IPS-18c (cell line): ENCODE measurements at regions not wholly inside any gene's neighbourhood (a gene's known extent, or its start where the extent isn't known, plus 50 kb on each side); places are given as distances from the start of the nearest gene placed in this dataset.
"Not testable (repeated sequence)": the region's sequence is repeated elsewhere in the genome, so short reads cannot be mapped to it uniquely, and the experiment has no call there.

ENCODE experiments used
- H3K4me3 ChIP-seq: 2 replicates; pipeline ENCODE4 v1.7.0; 2013; ENCODE audit warnings: low read depth, mild to moderate bottlenecking, low read length, moderate library complexity; ENCODE audit not compliant: insufficient read depth
- H3K9me3 ChIP-seq: one replicate; pipeline ENCODE4 v1.6.1; 2013; ENCODE audit warnings: mild to moderate bottlenecking, low read length, moderate library complexity; ENCODE audit not compliant: control insufficient read depth, insufficient read depth

GRCh38 chr3:21942328-21942727 is 191.3 kb upstream of the ZNF385D start:
- Histone ChIP-seq H3K4me3 (no peak overlapping the region), H3K9me3 (no peaks in the 10 kb centered on the region)

DNA sequence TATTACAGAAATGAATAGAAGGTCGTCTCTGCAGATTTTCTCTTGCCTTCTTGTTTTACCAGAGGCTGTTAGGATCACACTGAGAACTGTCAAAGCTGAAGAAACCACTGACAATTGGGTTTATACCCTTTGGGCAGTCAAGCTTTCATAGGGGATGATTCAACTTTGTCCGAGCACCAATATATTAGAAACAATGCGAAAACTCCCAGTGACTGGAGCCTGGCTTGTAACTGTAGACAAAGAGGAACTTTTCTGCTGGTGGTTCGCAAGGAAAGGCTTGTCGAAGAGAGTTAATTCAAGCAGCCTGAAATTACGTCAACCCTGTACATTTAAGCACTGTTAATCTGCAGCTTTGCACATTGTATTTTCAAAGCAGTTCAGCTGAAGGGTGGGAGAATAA is 193.2 kb upstream of the ZNF385D start:
- H3K4me3 ChIP-seq: no peak overlapping the region

DNA sequence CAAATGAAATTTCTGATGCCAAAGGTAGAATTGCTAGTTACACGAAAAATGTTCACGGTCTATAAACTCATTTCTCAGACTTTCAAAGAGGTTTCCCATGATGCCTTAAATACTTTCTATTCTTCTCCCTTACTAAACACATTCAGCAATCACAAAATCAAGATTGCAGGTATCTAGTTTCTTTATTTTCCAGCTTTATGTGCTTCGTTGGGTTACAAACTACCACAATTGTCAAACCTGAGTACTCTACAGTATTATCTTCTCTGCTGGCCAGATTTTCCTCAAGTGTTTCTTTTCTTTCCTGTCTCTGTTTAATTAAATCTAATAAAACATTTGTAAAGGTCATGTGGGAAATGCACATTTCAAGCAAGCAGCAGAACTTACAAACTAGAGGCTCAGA is 201.8 kb upstream of the ZNF385D start:
- no peak overlapping the region for H3K4me3 ChIP-seq
- no peaks in the 10 kb centered on the region for H3K9me3 ChIP-seq

More for the DNA sequence above, 193.2 kb upstream of the ZNF385D start:
- no peaks in the 10 kb centered on the region for H3K9me3 ChIP-seq

- Histone ChIP-seq H3K4me3 (no peak overlapping the region), H3K9me3 (no peaks in the 10 kb centered on the region)
These were observed 203.7 kb upstream of the ZNF385D start for GRCh38 chr3:21954709-21955108.

- no peaks in the 10 kb centered on the region for H3K9me3 ChIP-seq
These were observed 204.4 kb upstream of the ZNF385D start for GRCh38 chr3:21955406-21955805.

GRCh38 chr3:21960033-21960432 is 209.0 kb upstream of the ZNF385D start:
- no peak overlapping the region for H3K4me3 ChIP-seq
- no peaks in the 10 kb centered on the region for H3K9me3 ChIP-seq

More at GRCh38 chr3:21955406-21955805, 204.4 kb upstream of the ZNF385D start:
- no peak overlapping the region for H3K4me3 ChIP-seq

- no peak overlapping the region for H3K4me3 ChIP-seq
- H3K9me3 ChIP-seq: no peaks in the 10 kb centered on the region
These were observed 211.4 kb upstream of the ZNF385D start for GRCh38 chr3:21962456-21962855.

DNA sequence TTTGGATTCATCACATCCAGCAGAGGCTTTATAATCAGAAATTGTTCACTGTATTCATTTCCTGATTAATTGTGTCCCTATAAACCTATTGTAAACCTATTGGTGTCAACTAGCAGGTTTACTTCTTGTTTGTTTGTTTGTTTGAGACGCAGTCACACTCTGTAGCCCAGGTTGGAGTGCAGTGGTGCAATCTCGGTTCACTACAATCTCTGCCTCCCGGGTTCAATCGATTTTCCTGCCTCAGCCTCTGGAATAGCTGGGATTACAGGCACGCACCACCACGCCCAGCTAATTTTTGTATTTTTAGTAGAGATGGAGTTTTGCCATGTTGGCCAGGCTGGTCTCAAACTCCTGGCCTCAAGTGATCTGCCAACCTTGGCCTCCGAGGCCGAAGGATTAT is 215.4 kb upstream of the ZNF385D start:
- not testable (repeated sequence) for H3K4me3 ChIP-seq, H3K9me3 ChIP-seq

DNA sequence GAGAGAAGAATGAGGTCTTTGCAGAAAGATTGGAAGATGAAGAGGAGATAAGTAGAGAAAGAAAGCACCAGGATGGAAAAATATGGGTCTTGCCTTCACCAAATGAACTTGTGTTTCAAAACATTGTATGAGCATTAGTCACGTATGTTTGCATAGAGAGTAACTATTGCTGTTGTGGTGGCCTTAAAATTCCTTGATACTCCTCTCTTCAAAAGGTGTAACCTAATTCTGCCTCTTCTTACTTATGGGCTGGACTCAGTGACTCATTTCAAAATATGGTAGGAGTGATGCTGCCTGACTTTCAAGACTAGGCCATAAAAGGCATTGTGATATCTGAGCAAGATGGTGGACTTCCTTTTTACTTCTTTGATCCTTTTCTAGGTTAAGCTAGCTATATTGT is 228.7 kb upstream of the ZNF385D start:
- no peak overlapping the region for H3K4me3 ChIP-seq
- no peaks in the 10 kb centered on the region for H3K9me3 ChIP-seq

- no peaks in the 10 kb centered on the region for H3K9me3 ChIP-seq
- H3K4me3 ChIP-seq: no peak overlapping the region
These were observed 238.5 kb upstream of the ZNF385D start for GRCh38 chr3:21989341-21990042.

DNA sequence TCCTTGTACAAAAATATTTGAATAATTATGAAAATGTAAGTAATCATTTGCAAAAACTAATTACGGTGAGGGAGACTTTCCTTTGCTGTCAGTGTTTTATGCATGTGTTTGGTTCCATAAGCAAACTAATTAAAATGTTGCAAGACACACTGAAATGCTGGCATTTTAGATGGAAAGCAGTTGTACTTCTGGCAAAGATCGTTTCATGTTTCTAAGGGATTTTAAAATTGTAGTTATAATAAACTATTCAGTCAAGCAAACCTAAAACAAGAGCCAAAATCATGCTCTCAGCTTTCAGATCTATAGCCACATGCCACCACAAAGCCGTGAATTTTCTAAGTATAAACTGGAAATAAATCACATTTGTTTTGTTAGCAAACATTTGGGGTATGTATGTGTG is 240.1 kb upstream of the ZNF385D start:
- Histone ChIP-seq H3K9me3 (no peaks in the 10 kb centered on the region), H3K4me3 (no peak overlapping the region)

DNA sequence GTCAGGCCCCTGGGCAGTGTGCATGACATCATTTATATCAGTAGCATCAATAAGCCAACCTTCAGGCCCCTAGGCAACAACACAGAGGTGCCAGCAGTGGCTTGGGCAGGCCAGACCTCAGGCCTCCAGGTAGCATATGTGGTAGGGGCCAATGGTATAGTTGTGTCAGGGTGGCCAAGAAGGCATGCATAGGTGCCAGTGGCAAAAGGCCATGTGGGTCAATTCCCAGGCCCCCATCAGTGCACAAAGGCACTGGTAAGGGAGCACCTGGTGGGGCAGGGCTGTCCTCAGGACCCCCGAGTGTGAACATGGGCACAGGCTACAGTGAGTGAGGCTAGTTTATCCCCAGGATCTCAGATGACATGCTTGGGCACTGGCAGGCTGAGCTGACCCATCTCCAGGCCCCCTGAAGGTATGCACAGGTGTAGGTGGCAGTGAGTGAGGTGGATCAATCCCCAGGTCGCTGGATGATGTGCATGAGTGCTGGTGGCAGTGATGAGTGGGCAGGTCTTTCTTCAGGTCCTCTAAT is 244.1 kb upstream of the ZNF385D start:
- no peak overlapping the region for H3K4me3 ChIP-seq
- H3K9me3 ChIP-seq: no peaks in the 10 kb centered on the region

DNA sequence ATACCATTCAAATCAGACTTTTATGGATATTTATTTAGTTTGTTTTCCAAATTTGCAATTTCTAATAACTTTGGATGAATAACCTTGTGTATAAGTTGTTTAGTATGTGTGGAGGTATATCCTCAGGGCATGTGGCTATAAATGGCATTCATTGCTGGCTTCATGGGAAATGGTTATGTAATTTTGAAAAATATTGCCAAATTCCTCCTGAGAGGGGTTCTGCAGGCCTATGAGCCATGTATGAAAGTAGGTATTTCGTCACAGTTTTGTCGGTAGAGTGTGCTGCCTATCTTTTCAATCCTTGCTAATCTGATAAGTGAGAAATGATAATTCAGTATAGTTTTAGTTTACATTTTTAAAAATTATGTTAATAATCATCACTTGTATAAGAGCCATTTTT is 256.4 kb upstream of the ZNF385D start:
- no peaks in the 10 kb centered on the region for H3K9me3 ChIP-seq
- no peak overlapping the region for H3K4me3 ChIP-seq

- H3K9me3 ChIP-seq: no peaks in the 10 kb centered on the region
These were observed 260.0 kb upstream of the ZNF385D start for GRCh38 chr3:22010997-22011396.

DNA sequence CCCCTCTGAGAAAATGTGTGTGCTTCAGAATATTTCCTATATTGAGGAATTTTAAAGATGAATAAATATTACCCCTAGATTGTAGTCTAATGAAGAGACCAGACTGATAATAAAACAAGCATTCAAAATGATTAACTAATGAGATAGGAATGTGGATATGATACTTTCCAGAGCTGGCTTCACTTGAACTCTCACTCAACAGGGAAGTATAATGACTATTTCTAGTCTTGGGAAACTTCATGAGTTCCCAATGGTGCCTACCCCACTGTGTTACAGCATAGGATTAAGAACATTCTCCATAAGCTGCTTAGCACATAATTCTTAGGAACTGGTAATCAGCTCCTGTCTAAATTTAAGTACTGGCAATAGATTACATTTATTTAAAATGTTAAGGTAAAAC is 261.5 kb upstream of the ZNF385D start:
- no peaks in the 10 kb centered on the region for H3K9me3 ChIP-seq
- no peak overlapping the region for H3K4me3 ChIP-seq

More at GRCh38 chr3:22010997-22011396, 260.0 kb upstream of the ZNF385D start:
- no peak overlapping the region for H3K4me3 ChIP-seq

DNA sequence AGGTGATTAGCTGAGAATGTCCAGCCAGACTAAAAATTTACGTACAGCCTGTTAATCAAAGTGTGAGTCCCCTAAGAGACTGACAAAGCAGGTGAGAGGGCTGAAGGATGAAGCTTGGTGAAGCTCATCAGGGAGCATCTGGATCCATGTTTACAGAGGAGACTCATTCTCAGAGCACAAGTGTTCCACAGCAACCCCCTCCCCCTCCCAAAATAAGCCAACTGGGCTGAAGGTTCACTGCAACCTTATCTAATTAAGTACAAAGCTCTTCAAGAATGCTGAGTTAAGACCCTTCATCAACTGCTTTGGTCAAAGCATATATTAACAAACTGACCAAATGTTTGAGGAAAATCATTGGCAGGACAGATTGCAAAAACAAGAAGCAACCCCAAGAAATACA is 262.6 kb upstream of the ZNF385D start:
- no peaks in the 10 kb centered on the region for H3K9me3 ChIP-seq

DNA sequence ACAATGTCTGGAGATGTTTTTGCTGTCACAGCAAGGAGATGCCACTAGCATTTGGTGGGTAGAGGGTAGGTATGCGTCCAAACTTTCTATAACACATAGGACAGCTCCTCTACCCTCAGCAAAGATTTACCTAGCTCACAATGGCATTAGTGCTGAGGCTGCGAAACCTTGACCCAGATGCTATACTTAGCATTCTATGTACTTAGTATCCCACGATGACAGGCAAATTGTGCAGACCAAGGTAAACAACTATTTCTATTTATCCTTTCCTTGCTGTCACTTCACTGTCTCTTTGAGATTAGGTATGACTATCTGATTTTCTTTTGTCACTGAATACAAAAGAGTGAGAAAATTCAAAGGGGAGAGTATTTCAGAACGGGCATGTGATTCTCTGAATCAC is 265.2 kb upstream of the ZNF385D start:
- Histone ChIP-seq H3K9me3 (no peaks in the 10 kb centered on the region), H3K4me3 (no peak overlapping the region)

More for the DNA sequence above, 262.6 kb upstream of the ZNF385D start:
- no peak overlapping the region for H3K4me3 ChIP-seq

DNA sequence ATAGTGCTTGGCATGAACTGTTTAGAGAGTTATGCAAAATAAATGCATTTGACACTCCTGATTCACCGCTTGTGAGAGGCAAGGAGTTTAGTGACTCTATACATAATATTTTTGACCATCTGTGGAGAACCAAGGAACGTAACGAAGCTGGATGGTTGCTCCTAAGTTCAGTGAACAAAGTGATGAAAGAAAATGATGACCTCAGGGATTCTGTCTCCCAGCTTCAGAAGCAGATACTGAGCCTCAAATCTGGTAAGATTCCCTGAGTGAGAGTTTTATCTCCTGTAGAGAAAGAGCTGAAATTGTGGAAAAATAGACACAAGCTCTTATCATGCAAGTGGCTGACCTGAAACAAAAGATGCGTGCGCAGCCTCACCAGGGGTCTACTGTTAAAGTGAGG is 273.6 kb upstream of the ZNF385D start:
- not testable (repeated sequence) for H3K4me3 ChIP-seq, H3K9me3 ChIP-seq

DNA sequence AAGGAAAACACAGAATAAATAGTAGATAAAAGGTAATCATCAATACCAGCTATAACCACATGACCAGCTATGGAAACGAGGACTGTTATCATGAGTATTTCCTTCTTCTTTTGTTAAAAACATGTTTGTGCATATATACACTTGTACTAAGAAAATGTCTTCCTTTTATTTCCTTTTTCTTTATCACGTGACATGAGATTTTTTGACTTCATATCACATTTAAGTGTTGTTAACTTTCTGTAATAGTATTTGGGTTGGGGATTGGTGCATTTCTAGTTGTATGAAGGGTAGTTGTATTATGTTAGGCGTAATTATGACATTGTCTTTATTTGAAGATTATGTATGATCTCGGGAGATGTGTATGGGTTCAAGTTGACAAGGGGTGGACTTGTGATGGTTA is 278.5 kb upstream of the ZNF385D start:
- Histone ChIP-seq H3K4me3 (no peak overlapping the region), H3K9me3 (no peaks in the 10 kb centered on the region)
